ENCODE measurements at regions not wholly inside any gene's neighbourhood (a gene's known extent, or its start where the extent isn't known, plus 50 kb on each side); places are given as distances from the start of the nearest gene placed in this dataset.

- Histone ChIP-seq H3K4me1 (ENCODE audit: control insufficient read depth in 1 of 2, insufficient read depth in 1 of 2, low read depth in 1 of 2, low read length in 1 of 2) (no peaks in the 10 kb centered on the region), H3K36me3 (no peaks in the 10 kb centered on the region), H3K27me3 (no peaks in the 10 kb centered on the region), H3K4me3 (ENCODE audit: low read depth in 1 of 2, low read length in 1 of 2) (no peak overlapping the region), H3K9me3 (no peaks in the 10 kb centered on the region), H3K27ac (no peak overlapping the region)
- TF ChIP-seq CTCF (IDR thresholded peaks at IDR 0.05): no peak
Measured at GRCh38 chr2:9077691-9078090, 74.2 kb upstream of the MBOAT2 start.

GRCh38 chr2:9076755-9077154, 73.3 kb upstream of the MBOAT2 start:
- Histone ChIP-seq H3K27ac (no peak overlapping the region), H3K4me1 (ENCODE audit: control insufficient read depth in 1 of 2, insufficient read depth in 1 of 2, low read depth in 1 of 2, low read length in 1 of 2) (no peaks in the 10 kb centered on the region), H3K9me3 (no peaks in the 10 kb centered on the region), H3K27me3 (no peaks in the 10 kb centered on the region), H3K36me3 (no peaks in the 10 kb centered on the region), H3K4me3 (ENCODE audit: low read depth in 1 of 2, low read length in 1 of 2) (no peak overlapping the region)
- TF ChIP-seq CTCF (IDR thresholded peaks at IDR 0.05): no peak

- no peaks in the 10 kb centered on the region for H3K9me3 ChIP-seq
- TF ChIP-seq CTCF (IDR thresholded peaks at IDR 0.05): no peak
- no peaks in the 10 kb centered on the region for H3K4me1 ChIP-seq (ENCODE audit: control insufficient read depth in 1 of 2, insufficient read depth in 1 of 2, low read depth in 1 of 2, low read length in 1 of 2)
- H3K27ac ChIP-seq: no peak overlapping the region
- no peaks in the 10 kb centered on the region for H3K27me3 ChIP-seq
- H3K4me3 ChIP-seq (ENCODE audit: low read depth in 1 of 2, low read length in 1 of 2): no peak overlapping the region
- no peaks in the 10 kb centered on the region for H3K36me3 ChIP-seq
Measured at GRCh38 chr2:9076210-9076609, 72.7 kb upstream of the MBOAT2 start.

- Histone ChIP-seq H3K27ac (no peak overlapping the region), H3K9me3 (no peaks in the 10 kb centered on the region), H3K36me3 (no peaks in the 10 kb centered on the region), H3K4me1 (ENCODE audit: control insufficient read depth in 1 of 2, insufficient read depth in 1 of 2, low read depth in 1 of 2, low read length in 1 of 2) (no peaks in the 10 kb centered on the region), H3K27me3 (no peaks in the 10 kb centered on the region), H3K4me3 (ENCODE audit: low read depth in 1 of 2, low read length in 1 of 2) (no peak overlapping the region)
- no peak for TF ChIP-seq CTCF (IDR thresholded peaks at IDR 0.05)
Measured at GRCh38 chr2:9074930-9075329, 71.4 kb upstream of the MBOAT2 start.

GRCh38 chr2:9071584-9072124, 68.2 kb upstream of the MBOAT2 start:
- Histone ChIP-seq H3K27ac (no peak overlapping the region), H3K4me1 (ENCODE audit: control insufficient read depth in 1 of 2, insufficient read depth in 1 of 2, low read depth in 1 of 2, low read length in 1 of 2) (no peaks in the 10 kb centered on the region), H3K27me3 (no peaks in the 10 kb centered on the region), H3K9me3 (no peaks in the 10 kb centered on the region), H3K36me3 (no peaks in the 10 kb centered on the region), H3K4me3 (ENCODE audit: low read depth in 1 of 2, low read length in 1 of 2) (no peak overlapping the region)
- no peak for TF ChIP-seq CTCF (IDR thresholded peaks at IDR 0.05)

- no peak overlapping the region for H3K27ac ChIP-seq
- H3K36me3 ChIP-seq: no peaks in the 10 kb centered on the region
- H3K9me3 ChIP-seq: no peaks in the 10 kb centered on the region
- TF ChIP-seq CTCF (IDR thresholded peaks at IDR 0.05): no peak
- no peak overlapping the region for H3K4me3 ChIP-seq (ENCODE audit: low read depth in 1 of 2, low read length in 1 of 2)
- H3K4me1 ChIP-seq (ENCODE audit: control insufficient read depth in 1 of 2, insufficient read depth in 1 of 2, low read depth in 1 of 2, low read length in 1 of 2): no peaks in the 10 kb centered on the region
- H3K27me3 ChIP-seq: no peaks in the 10 kb centered on the region
Measured at GRCh38 chr2:9071032-9071431, 67.5 kb upstream of the MBOAT2 start.
